ENCODE measurements at regions not wholly inside any gene's neighbourhood (a gene's known extent, or its start where the extent isn't known, plus 50 kb on each side); places are given as distances from the start of the nearest gene placed in this dataset.

DNA sequence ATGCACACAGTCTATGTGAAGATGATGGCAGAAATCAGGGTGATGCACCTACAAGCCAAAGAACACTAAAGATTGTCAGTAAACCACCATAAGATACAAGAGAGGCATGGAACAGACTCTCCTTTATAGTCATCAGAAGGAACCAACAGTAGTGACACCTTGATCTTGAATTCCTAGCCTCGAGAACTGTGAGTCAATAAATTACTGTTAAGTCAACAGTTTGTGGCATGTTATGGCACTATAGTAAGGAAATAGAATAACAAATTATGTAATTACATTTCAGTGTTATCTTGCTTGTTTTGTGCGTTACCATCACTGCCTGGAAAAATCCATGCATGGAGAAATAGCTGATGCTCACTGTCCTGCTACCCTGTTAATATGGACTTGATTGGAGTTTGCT, 110.2 kb upstream of the LRP1B start:
- TF ChIP-seq, protein P1, sequence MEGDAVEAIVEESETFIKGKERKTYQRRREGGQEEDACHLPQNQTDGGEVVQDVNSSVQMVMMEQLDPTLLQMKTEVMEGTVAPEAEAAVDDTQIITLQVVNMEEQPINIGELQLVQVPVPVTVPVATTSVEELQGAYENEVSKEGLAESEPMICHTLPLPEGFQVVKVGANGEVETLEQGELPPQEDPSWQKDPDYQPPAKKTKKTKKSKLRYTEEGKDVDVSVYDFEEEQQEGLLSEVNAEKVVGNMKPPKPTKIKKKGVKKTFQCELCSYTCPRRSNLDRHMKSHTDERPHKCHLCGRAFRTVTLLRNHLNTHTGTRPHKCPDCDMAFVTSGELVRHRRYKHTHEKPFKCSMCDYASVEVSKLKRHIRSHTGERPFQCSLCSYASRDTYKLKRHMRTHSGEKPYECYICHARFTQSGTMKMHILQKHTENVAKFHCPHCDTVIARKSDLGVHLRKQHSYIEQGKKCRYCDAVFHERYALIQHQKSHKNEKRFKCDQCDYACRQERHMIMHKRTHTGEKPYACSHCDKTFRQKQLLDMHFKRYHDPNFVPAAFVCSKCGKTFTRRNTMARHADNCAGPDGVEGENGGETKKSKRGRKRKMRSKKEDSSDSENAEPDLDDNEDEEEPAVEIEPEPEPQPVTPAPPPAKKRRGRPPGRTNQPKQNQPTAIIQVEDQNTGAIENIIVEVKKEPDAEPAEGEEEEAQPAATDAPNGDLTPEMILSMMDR (conservative IDR thresholded peaks at IDR 0.05 in 1 of 2, IDR thresholded peaks at IDR 0.05 in 1 of 2; ENCODE audit: low read depth in 1 of 2, low read length in 2 of 2), result no peak
- no peak for TF ChIP-seq EZH2 (IDR thresholded peaks at IDR 0.05; ENCODE audit: low read length, missing control alignments)
